WTC11 (cell line): ENCODE measurements at regions not wholly inside any gene's neighbourhood (a gene's known extent, or its start where the extent isn't known, plus 50 kb on each side); places are given as distances from the start of the nearest gene placed in this dataset.

Source experiments
- ATAC-seq: fragments of 200-7000 bp; cut with Tn5 transposase; 2 replicates; pipeline ENCODE4 v1.10.0; 2021; ENCODE audit warnings: mild to moderate bottlenecking, moderate library complexity
- CTCF ChIA-PET: fragments of 300-600 bp; sonication (Branson Sonifier 250); formaldehyde crosslinking; loops from one replicate; lab custom pipeline; 2021; ENCODE audit warnings: antibody characterized with exemption; lab: Charles Lee
- POLR2A ChIA-PET: fragments of 350-600 bp; sonication (Branson Sonifier 250); formaldehyde crosslinking; loops from one replicate; lab custom pipeline; 2021; ENCODE audit warnings: antibody characterized with exemption; lab: Charles Lee
- DNase-seq: peaks from one replicate; pipeline ENCODE4 v3.0.0; 2021; ENCODE audit warnings: low spot score
- H3K27ac Mint-ChIP-seq: 2 replicates; pipeline ENCODE4 v1.8.0; 2021; ENCODE audit warnings: mixed read lengths
- H3K27me3 Mint-ChIP-seq: 2 replicates; pipeline ENCODE4 v1.8.0; 2021; ENCODE audit warnings: low read depth, mild to moderate bottlenecking, moderate library complexity, mixed read lengths
- H3K36me3 Mint-ChIP-seq: 2 replicates; pipeline ENCODE4 v1.8.0; 2021; ENCODE audit warnings: mixed read lengths
- H3K4me1 Mint-ChIP-seq: 2 replicates; pipeline ENCODE4 v1.8.0; 2022; ENCODE audit warnings: mixed read lengths
- H3K4me3 Mint-ChIP-seq: 2 replicates; pipeline ENCODE4 v1.8.0; 2021; ENCODE audit warnings: mild to moderate bottlenecking, moderate library complexity, mixed read lengths
- H3K9me3 Mint-ChIP-seq: 2 replicates; pipeline ENCODE4 v1.8.0; 2021; ENCODE audit warnings: mixed read lengths
- ATF2 ChIP-seq: sonication (generic); formaldehyde crosslinking; IDR thresholded peaks from 2 replicates; pipeline ENCODE4 v1.8.1; 2022; ENCODE audit warnings: low read depth, missing genetic modification reagents, borderline replicate concordance
- CREB1 ChIP-seq: sonication (generic); formaldehyde crosslinking; IDR thresholded peaks from 2 replicates; pipeline ENCODE4 v1.8.0; 2023; ENCODE audit warnings: mild to moderate bottlenecking, missing genetic modification reagents
- E2F1 ChIP-seq: sonication (generic); formaldehyde crosslinking; IDR thresholded peaks from 2 replicates; pipeline ENCODE4 v1.8.0; 2022; ENCODE audit warnings: mild to moderate bottlenecking, missing genetic modification reagents
- E2F4 ChIP-seq: sonication (generic); formaldehyde crosslinking; IDR thresholded peaks from 2 replicates; pipeline ENCODE4 v1.8.1; 2022; ENCODE audit warnings: low read depth, mild to moderate bottlenecking, moderate library complexity, missing genetic modification reagents, borderline replicate concordance
- ELF4 ChIP-seq: sonication (generic); formaldehyde crosslinking; IDR thresholded peaks from 2 replicates; pipeline ENCODE4 v1.8.1; 2022; ENCODE audit warnings: low read depth, mild to moderate bottlenecking, moderate library complexity, missing genetic modification reagents
- ERG ChIP-seq: fragments of 250-450 bp; sonication (Bioruptor Pico); IDR thresholded peaks from 2 replicates; pipeline ENCODE4 v1.8.0; 2021; ENCODE audit warnings: mild to moderate bottlenecking
- FOXJ3 ChIP-seq: sonication (generic); formaldehyde crosslinking; IDR thresholded peaks from 2 replicates; pipeline ENCODE4 v1.9.0; 2021; ENCODE audit warnings: missing genetic modification reagents, mild to moderate bottlenecking, borderline replicate concordance
- MAX ChIP-seq: sonication (generic); formaldehyde crosslinking; IDR thresholded peaks from 2 replicates; pipeline ENCODE4 v1.8.0; 2022; ENCODE audit warnings: mild to moderate bottlenecking, missing genetic modification reagents
- NFE2L1 ChIP-seq: sonication (generic); formaldehyde crosslinking; IDR thresholded peaks from 2 replicates; pipeline ENCODE4 v1.8.1; 2023; ENCODE audit warnings: missing genetic modification reagents
- SMAD3 ChIP-seq: sonication (generic); formaldehyde crosslinking; IDR thresholded peaks from 2 replicates; pipeline ENCODE4 v1.8.0; 2022; ENCODE audit warnings: missing genetic modification reagents, mild to moderate bottlenecking, borderline replicate concordance
- SP1 ChIP-seq: sonication (generic); formaldehyde crosslinking; conservative IDR thresholded peaks from 2 replicates; pipeline ENCODE4 v1.8.1; 2022; ENCODE audit warnings: missing genetic modification reagents
- ZNF219 ChIP-seq: sonication (generic); formaldehyde crosslinking; IDR thresholded peaks from 2 replicates; pipeline ENCODE4 v1.8.0; 2023; ENCODE audit warnings: missing genetic modification reagents, mild to moderate bottlenecking, borderline replicate concordance
- ZNF263 ChIP-seq: sonication (generic); formaldehyde crosslinking; IDR thresholded peaks from 2 replicates; pipeline ENCODE4 v1.8.1; 2022; ENCODE audit warnings: low read depth, mild to moderate bottlenecking, moderate library complexity, missing genetic modification reagents
- ZNF416 ChIP-seq: fragments of 250-450 bp; sonication (Bioruptor Pico); IDR thresholded peaks from 2 replicates; pipeline ENCODE4 v1.9.0; 2021; ENCODE audit warnings: mild to moderate bottlenecking, inconsistent platforms
- ZNF512 ChIP-seq: sonication (generic); formaldehyde crosslinking; IDR thresholded peaks from 2 replicates; pipeline ENCODE4 v1.8.1; 2022; ENCODE audit warnings: missing genetic modification reagents, borderline replicate concordance

- no peaks in the 10 kb centered on the region; the same call in none of the 2 replicates for H3K27me3 Mint-ChIP-seq
- no peak overlapping the region for H3K27ac Mint-ChIP-seq
- H3K36me3 Mint-ChIP-seq = no peaks in the 10 kb centered on the region
- no peak for DNase-seq
- H3K9me3 Mint-ChIP-seq = peaks cover 19% of the 10 kb centered on the region
- no peak overlapping the region for H3K4me3 Mint-ChIP-seq
- TF ChIP-seq E2F4 (CRISPR knock-in tag) (no peak), E2F1 (CRISPR knock-in tag) (no peak), FOXJ3 (CRISPR knock-in tag) (no peak), SP1 (CRISPR knock-in tag) (no peak), ZNF512 (no peak), ZNF263 (CRISPR knock-in tag) (no peak), ATF2 (CRISPR knock-in tag) (no peak), ELF4 (CRISPR knock-in tag) (no peak), MAX (CRISPR knock-in tag) (no peak), CREB1 (no peak)
- no peak for ATAC-seq
- CTCF ChIA-PET = interaction anchor here (0.6 kb wide), 1 partner anchor 86 kb away, joined by 3 read pairs; no protein-coding TSS in a partner anchor
- H3K4me1 Mint-ChIP-seq = peaks cover 16% of the 10 kb centered on the region
- POLR2A ChIA-PET = no interaction called here
Measured at GRCh38 chr12:115074617-115075016, 390.6 kb upstream of the TBX3 start.

- Mint-ChIP-seq H3K9me3 (peaks cover 23% of the 10 kb centered on the region), H3K4me3 (no peak overlapping the region), H3K27ac (no peak overlapping the region), H3K36me3 (no peaks in the 10 kb centered on the region), H3K27me3 (no peaks in the 10 kb centered on the region; the same call in none of the 2 replicates)
- POLR2A ChIA-PET = interaction anchor here (1.2 kb wide), 1 partner anchor 10 kb away, joined by 3 read pairs; no protein-coding TSS in a partner anchor
- no peak for ATAC-seq
- no peak for DNase-seq
- no peak for TF ChIP-seq SMAD3 (CRISPR knock-in tag)
- TF ChIP-seq, all 79 proteins: peak for 0
- CTCF ChIA-PET = no interaction called here
- H3K4me1 Mint-ChIP-seq = peaks cover 16% of the 10 kb centered on the region
Measured at GRCh38 chr12:115072712-115073111, 388.7 kb upstream of the TBX3 start.

- Mint-ChIP-seq H3K9me3 (peaks cover 13% of the 10 kb centered on the region), H3K36me3 (no peaks in the 10 kb centered on the region), H3K4me3 (no peak overlapping the region), H3K4me1 (peaks cover 16% of the 10 kb centered on the region), H3K27me3 (no peaks in the 10 kb centered on the region; the same call in 1 of the 2 replicates), H3K27ac (no peak overlapping the region)
- ATAC-seq (no peak), DNase-seq (no peak)
- TF ChIP-seq NFE2L1 (CRISPR knock-in tag) (no peak), ZNF416 (no peak), ZNF219 (CRISPR knock-in tag) (no peak), ERG (no peak)
- CTCF ChIA-PET = no interaction called here
- POLR2A ChIA-PET = no interaction called here
Measured at GRCh38 chr12:115070313-115070712, 386.3 kb upstream of the TBX3 start.
